ENCODE measurements at regions not wholly inside any gene's neighbourhood (a gene's known extent, or its start where the extent isn't known, plus 50 kb on each side); places are given as distances from the start of the nearest gene placed in this dataset.

DNA sequence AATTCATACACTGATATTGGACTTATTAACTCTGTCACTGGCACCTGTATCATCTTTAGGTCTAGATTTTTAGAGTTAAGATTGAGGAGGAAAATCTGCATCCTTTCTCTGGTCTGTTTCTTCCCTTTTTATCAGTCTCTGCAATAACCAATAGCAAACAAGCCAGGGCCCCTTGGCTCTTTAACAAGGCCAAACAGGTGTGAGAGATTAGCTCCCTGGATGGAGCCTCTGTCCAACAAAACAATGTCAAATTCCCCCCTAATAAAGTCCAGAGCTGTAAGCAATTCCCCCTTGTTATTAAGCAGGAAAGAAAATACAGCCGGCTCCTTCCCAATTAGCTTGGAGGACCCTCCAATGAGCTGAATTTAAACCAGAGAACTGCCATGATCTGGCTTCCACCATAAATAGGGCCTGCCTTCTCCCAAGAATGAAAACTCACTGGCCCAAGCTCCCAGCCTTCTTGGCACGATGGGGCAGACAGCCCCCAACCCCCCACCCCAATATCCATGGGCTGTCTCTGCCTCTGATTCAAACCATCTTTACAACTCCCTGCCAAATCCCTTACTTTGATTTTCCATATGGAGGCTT lies 56.1 kb upstream of the SOX9 start:
- DNase-seq: peak; percentile 21

DNA sequence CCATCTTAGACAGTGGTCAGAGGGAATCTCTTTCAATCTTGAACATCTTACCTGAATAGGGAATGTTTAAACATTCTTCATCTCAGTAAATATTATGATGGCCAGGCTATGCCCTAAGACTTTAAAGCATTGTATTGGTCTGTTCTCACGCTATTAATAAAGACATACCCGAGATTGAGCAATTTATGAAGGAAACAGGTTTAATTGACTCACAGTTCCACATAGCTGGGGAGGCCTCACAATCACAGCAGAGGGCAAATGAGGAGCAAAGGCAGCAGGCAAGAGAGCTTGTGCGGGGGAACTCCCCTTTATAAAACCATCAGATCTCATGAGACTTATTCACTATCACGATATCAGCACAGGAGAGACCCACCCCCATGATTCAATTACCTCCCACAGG lies 55.3 kb upstream of the SOX9 start:
- no peak for DNase-seq

DNA sequence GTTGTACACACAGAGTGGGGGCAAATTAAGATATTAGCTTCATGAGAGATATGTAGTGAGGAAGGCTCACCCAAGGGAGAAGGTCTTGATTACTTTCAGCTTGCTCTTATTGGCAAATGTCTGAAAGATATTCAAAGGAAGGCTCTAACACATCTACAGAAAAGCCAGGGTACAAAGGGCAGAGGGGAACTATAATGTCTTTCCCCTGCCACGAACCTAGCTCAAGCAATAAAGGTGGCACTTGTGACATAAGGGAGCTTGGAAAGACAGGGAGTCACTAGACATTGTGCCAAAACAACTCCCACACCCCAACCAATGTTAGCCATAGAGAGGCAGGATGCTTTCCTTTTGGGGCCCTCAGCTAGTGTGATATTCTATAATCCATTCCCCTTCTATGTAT lies 52.2 kb upstream of the SOX9 start:
- no peak for DNase-seq

DNA sequence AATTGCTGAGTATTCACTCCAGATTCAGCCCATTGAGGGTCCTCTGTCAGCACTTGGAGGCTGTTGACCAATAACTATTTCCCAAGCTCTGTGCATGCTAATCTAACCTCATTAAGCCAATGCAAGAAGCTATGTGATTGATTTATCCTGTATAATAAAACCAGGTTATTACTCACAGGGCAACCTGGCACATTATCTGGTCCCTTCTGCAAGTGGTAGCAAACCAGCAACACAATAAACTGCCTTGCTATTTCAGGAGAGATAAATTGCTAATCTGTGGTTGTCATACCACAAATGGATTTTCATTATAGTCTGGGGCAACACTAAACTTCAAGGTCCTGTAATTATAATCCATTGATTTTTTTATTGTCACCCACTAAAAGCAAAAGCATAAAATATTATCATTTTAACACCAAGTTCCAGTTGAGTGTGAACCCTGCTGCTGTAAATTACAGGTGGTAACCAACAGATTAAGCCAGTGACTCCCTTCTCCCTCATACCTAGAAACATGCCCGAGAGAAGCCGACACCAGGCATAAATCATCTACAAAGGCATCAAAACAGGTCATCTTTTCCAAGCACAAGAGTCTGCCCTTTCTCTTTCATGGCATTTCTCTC lies 51.1 kb upstream of the SOX9 start:
- no peak for DNase-seq

Measured in muscle of arm (tissue), 1 donor.